ENCODE measurements at regions not wholly inside any gene's neighbourhood (a gene's known extent, or its start where the extent isn't known, plus 50 kb on each side); places are given as distances from the start of the nearest gene placed in this dataset.
"Not testable (repeated sequence)": the region's sequence is repeated elsewhere in the genome, so short reads cannot be mapped to it uniquely, and the experiment has no call there.

- H3K27me3 ChIP-seq, result no peaks in the 10 kb centered on the region
- no peaks in the 10 kb centered on the region for H3K9me3 ChIP-seq
- H3K4me3 ChIP-seq, result no peak overlapping the region
- H3K4me1 ChIP-seq, result no peaks in the 10 kb centered on the region
- no peak for TF ChIP-seq CTCF (IDR thresholded peaks at IDR 0.05)
- no peak for TF ChIP-seq POLR2A (IDR thresholded peaks at IDR 0.05)
- no peak for TF ChIP-seq POLR2AphosphoS5 (IDR thresholded peaks at IDR 0.05; ENCODE audit: insufficient read depth in 1 of 2, low read depth in 1 of 2)
- no peak for DNase-seq (ENCODE audit: extremely low spot score in 2 of 2)
- H3K36me3 ChIP-seq, result no peaks in the 10 kb centered on the region
- no peak overlapping the region for H3K27ac ChIP-seq
- intact Hi-C loops (cut with DNase I), result no loop called here
These were observed 381.1 kb downstream of the TFAP2B start for GRCh38 chr6:51199733-51200260.

- Histone ChIP-seq H3K9me3 (no peaks in the 10 kb centered on the region), H3K4me3 (no peak overlapping the region), H3K36me3 (no peaks in the 10 kb centered on the region), H3K27me3 (no peaks in the 10 kb centered on the region), H3K4me1 (no peaks in the 10 kb centered on the region), H3K27ac (no peak overlapping the region)
- DNase-seq (ENCODE audit: extremely low spot score in 2 of 2), result no peak
- intact Hi-C loops (cut with DNase I), result no loop called here
- no peak for TF ChIP-seq CTCF (IDR thresholded peaks at IDR 0.05)
- TF ChIP-seq POLR2A (IDR thresholded peaks at IDR 0.05), result no peak
- no peak for TF ChIP-seq POLR2AphosphoS5 (IDR thresholded peaks at IDR 0.05; ENCODE audit: insufficient read depth in 1 of 2, low read depth in 1 of 2)
These were observed 382.0 kb downstream of the TFAP2B start for GRCh38 chr6:51200676-51201075.

DNA sequence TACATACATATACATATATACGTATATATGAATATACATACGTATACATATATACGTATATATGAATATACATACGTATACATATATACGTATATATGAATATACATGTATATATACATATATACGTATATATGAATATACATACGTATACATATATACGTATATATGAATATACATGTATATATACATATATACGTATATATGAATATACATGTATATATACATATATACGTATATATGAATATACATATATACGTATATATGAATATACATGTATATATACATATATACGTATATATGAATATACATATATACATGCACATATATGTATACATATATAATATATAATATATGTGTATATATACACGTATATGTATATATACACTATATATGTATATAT, 384.0 kb downstream of the TFAP2B start:
- DNase-seq (ENCODE audit: extremely low spot score in 2 of 2); H3K27ac ChIP-seq; intact Hi-C loops (cut with DNase I); H3K36me3 ChIP-seq; H3K4me3 ChIP-seq; H3K4me1 ChIP-seq; H3K9me3 ChIP-seq; H3K27me3 ChIP-seq: not testable (repeated sequence)

- Histone ChIP-seq H3K9me3 (no peaks in the 10 kb centered on the region), H3K36me3 (no peaks in the 10 kb centered on the region), H3K4me3 (no peak overlapping the region), H3K27ac (no peak overlapping the region), H3K27me3 (no peaks in the 10 kb centered on the region), H3K4me1 (no peaks in the 10 kb centered on the region)
- no peak for DNase-seq (ENCODE audit: extremely low spot score in 2 of 2)
- intact Hi-C loops (cut with DNase I), result no loop called here
- no peak for TF ChIP-seq POLR2A (IDR thresholded peaks at IDR 0.05)
- TF ChIP-seq CTCF (IDR thresholded peaks at IDR 0.05), result no peak
- TF ChIP-seq POLR2AphosphoS5 (IDR thresholded peaks at IDR 0.05; ENCODE audit: insufficient read depth in 1 of 2, low read depth in 1 of 2), result no peak
These were observed 384.8 kb downstream of the TFAP2B start for GRCh38 chr6:51203504-51203903.

- H3K27ac ChIP-seq; H3K36me3 ChIP-seq; H3K4me1 ChIP-seq; H3K27me3 ChIP-seq; intact Hi-C loops (cut with DNase I); DNase-seq (ENCODE audit: extremely low spot score in 2 of 2); H3K9me3 ChIP-seq; H3K4me3 ChIP-seq: not testable (repeated sequence)
These were observed 388.0 kb downstream of the TFAP2B start for GRCh38 chr6:51206686-51207085.

GRCh38 chr6:51209651-51210050, 391.0 kb downstream of the TFAP2B start:
- Histone ChIP-seq H3K27ac (no peak overlapping the region), H3K4me3 (no peak overlapping the region), H3K4me1 (no peaks in the 10 kb centered on the region), H3K9me3 (no peaks in the 10 kb centered on the region), H3K36me3 (no peaks in the 10 kb centered on the region), H3K27me3 (no peaks in the 10 kb centered on the region)
- intact Hi-C loops (cut with DNase I), result no loop called here
- TF ChIP-seq POLR2AphosphoS5 (IDR thresholded peaks at IDR 0.05; ENCODE audit: insufficient read depth in 1 of 2, low read depth in 1 of 2) (no peak), POLR2A (IDR thresholded peaks at IDR 0.05) (no peak), CTCF (IDR thresholded peaks at IDR 0.05) (no peak)
- DNase-seq (ENCODE audit: extremely low spot score in 2 of 2), result no peak

Data from vagina (tissue), 2 donors.